Tibial nerve (tissue), 4 donors: ENCODE measurements at regions not wholly inside any gene's neighbourhood (a gene's known extent, or its start where the extent isn't known, plus 50 kb on each side); places are given as distances from the start of the nearest gene placed in this dataset.

ENCODE experiments used
- DNase-seq, 2 donors: peaks; one replicate each; pipeline ENCODE4 v3.0.0-alpha.2; 2019; ENCODE audit warnings: low spot score in 2 of 2
- H3K27ac ChIP-seq, 4 donors: fragments of 200-600 bp; sonication (generic) in 3 of 4; one replicate each; pipeline ENCODE4 v1.5.1; 2017 to 2019; ENCODE audit warnings: mild to moderate bottlenecking in 1 of 4
- H3K27me3 ChIP-seq, 2 donors: fragments of 200-600 bp; sonication (generic) in 1 of 2; one replicate each; pipeline versions ENCODE4 v1.5.1 to v1.6.0; 2017 to 2019
- H3K36me3 ChIP-seq, 3 donors: fragments of 200-600 bp; sonication (generic); one replicate each; pipeline ENCODE4 v1.5.1; 2018 to 2019
- H3K4me1 ChIP-seq, 4 donors: fragments of 200-600 bp; sonication (generic) in 3 of 4; one replicate each; pipeline ENCODE4 v1.5.1; 2017 to 2019
- H3K4me3 ChIP-seq, 4 donors: fragments of 200-600 bp; sonication (generic) in 3 of 4; one replicate each; pipeline ENCODE4 v1.5.1; 2017 to 2019; ENCODE audit warnings: mild to moderate bottlenecking in 1 of 4, moderate library complexity in 1 of 4
- H3K9me3 ChIP-seq, 4 donors: fragments of 200-600 bp; sonication (generic) in 3 of 4; one replicate each; pipeline ENCODE4 v1.5.1; 2017 to 2019
- CTCF ChIP-seq, 5 experiments: fragments of 200-600 bp in 3 of 5; fragments of 450-650 bp in 2 of 5; sonication (generic) in 3 of 5; IDR thresholded peaks; one replicate each; pipeline ENCODE4 v1.5.1; 2016 to 2019; ENCODE audit warnings: antibody characterized with exemption in 5 of 5, mild to moderate bottlenecking in 3 of 5, moderate library complexity in 2 of 5
- EP300 ChIP-seq, 2 donors: sonication (generic); formaldehyde crosslinking; IDR thresholded peaks; one replicate each; pipeline ENCODE4 v1.6.1; 2017; ENCODE audit warnings: antibody characterized with exemption in 2 of 2, mild to moderate bottlenecking in 1 of 2
- POLR2A ChIP-seq, 2 donors: fragments of 450-650 bp; IDR thresholded peaks; one replicate each; pipeline ENCODE4 v1.6.1; 2017; ENCODE audit warnings: antibody characterized with exemption in 2 of 2, mild to moderate bottlenecking in 2 of 2, moderate library complexity in 2 of 2
- WGBS, 2 donors: methylation state at CpG; one replicate each; pipeline ENCODE4 v1.1.5; 2018; 5-methylcytosine and 5-hydroxymethylcytosine counted together

GRCh38 chr2:134195341-134195740 is 58.5 kb upstream of the MGAT5 start:
- Histone ChIP-seq H3K36me3 (no peaks in the 10 kb centered on the region), H3K4me1 (peaks cover 0 to 54% (median 10%) of the 10 kb centered on the region in 4 donors), H3K4me3 (no peak overlapping the region), H3K9me3 (no peaks in the 10 kb centered on the region), H3K27ac (no peak overlapping the region), H3K27me3 (no peaks in the 10 kb centered on the region)
- WGBS, 2 donors = 89 to 92% methylated on average over 6 of the region's 6 CpGs
- TF ChIP-seq POLR2A (IDR thresholded peaks at IDR 0.05) (no peak), CTCF (IDR thresholded peaks at IDR 0.05) (no peak)
- DNase-seq = no peak

GRCh38 chr2:134197445-134197844 is 56.4 kb upstream of the MGAT5 start:
- TF ChIP-seq CTCF (IDR thresholded peaks at IDR 0.05) = no peak
- TF ChIP-seq EP300 (IDR thresholded peaks at IDR 0.05) = no peak
- no peak for TF ChIP-seq POLR2A (IDR thresholded peaks at IDR 0.05)
- DNase-seq = no peak
- peaks cover 0 to 58% (median 10%) of the 10 kb centered on the region in 4 donors for H3K4me1 ChIP-seq
- no peak overlapping the region for H3K27ac ChIP-seq
- no peaks in the 10 kb centered on the region for H3K9me3 ChIP-seq
- H3K27me3 ChIP-seq = no peaks in the 10 kb centered on the region
- no peak overlapping the region for H3K4me3 ChIP-seq
- H3K36me3 ChIP-seq = no peaks in the 10 kb centered on the region
- WGBS, 2 donors = 80 to 94% methylated on average over 3 of the region's 3 CpGs

- Histone ChIP-seq H3K27ac (no peak overlapping the region), H3K27me3 (no peaks in the 10 kb centered on the region), H3K4me1 (peaks cover 0 to 53% (median 10%) of the 10 kb centered on the region in 4 donors), H3K36me3 (no peaks in the 10 kb centered on the region), H3K4me3 (no peak overlapping the region), H3K9me3 (no peaks in the 10 kb centered on the region)
- TF ChIP-seq CTCF (IDR thresholded peaks at IDR 0.05) = no peak
- 50 to 54% methylated on average over 1 of the region's 1 CpG for WGBS, 2 donors
- no peak for DNase-seq
Observed at GRCh38 chr2:134198006-134198634, 55.8 kb upstream of the MGAT5 start.

GRCh38 chr2:134199123-134199522 is 54.7 kb upstream of the MGAT5 start:
- WGBS, 2 donors = 61 to 68% methylated on average over 3 of the region's 3 CpGs
- no peak overlapping the region for H3K27ac ChIP-seq
- no peaks in the 10 kb centered on the region for H3K9me3 ChIP-seq
- H3K27me3 ChIP-seq = no peaks in the 10 kb centered on the region
- no peaks in the 10 kb centered on the region for H3K36me3 ChIP-seq
- no peak for DNase-seq
- H3K4me1 ChIP-seq = peaks cover 0 to 45% (median 10%) of the 10 kb centered on the region in 4 donors
- H3K4me3 ChIP-seq = no peak overlapping the region
- TF ChIP-seq EP300 (IDR thresholded peaks at IDR 0.05) (no peak), POLR2A (IDR thresholded peaks at IDR 0.05) (no peak), CTCF (IDR thresholded peaks at IDR 0.05) (no peak)

DNA sequence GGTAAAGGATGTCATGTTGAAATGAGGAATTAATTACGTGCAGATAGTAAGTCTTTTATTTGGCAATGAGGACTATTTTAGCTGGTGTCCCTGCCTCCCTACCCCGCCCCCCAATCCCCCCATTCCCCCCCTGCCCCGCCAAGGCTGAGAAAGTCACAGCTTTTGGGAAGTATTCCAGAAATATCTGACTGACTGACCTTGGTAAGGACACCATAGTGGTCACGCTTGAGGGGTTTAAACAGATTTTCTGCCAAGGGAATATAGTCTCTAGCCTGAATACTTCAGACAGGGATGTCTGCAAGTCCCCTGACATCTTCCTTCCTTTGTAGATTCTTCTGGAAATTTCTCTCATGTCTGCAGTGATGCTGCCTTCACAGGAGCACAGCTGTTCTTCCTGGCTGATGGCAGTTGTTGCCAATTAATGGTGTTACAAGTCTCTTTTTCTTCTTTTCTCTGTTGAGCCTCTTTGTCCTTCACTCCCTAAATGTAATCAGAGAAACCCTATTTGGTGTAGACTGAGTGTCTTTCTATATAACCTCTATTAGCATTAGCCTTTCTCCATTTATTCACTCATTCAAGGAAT is 53.7 kb upstream of the MGAT5 start:
- no peaks in the 10 kb centered on the region for H3K9me3 ChIP-seq
- WGBS, 2 donors = 56 to 66% methylated on average over 4 of the region's 4 CpGs
- DNase-seq = no peak
- no peak overlapping the region for H3K27ac ChIP-seq
- H3K36me3 ChIP-seq = no peaks in the 10 kb centered on the region
- peaks cover 0 to 41% (median 10%) of the 10 kb centered on the region in 4 donors for H3K4me1 ChIP-seq
- no peak for TF ChIP-seq EP300 (IDR thresholded peaks at IDR 0.05)
- TF ChIP-seq POLR2A (IDR thresholded peaks at IDR 0.05) = no peak
- no peak for TF ChIP-seq CTCF (IDR thresholded peaks at IDR 0.05)
- no peak overlapping the region for H3K4me3 ChIP-seq
- H3K27me3 ChIP-seq = no peaks in the 10 kb centered on the region
